ENCODE measurements at regions not wholly inside any gene's neighbourhood (a gene's known extent, or its start where the extent isn't known, plus 50 kb on each side); places are given as distances from the start of the nearest gene placed in this dataset.

DNA sequence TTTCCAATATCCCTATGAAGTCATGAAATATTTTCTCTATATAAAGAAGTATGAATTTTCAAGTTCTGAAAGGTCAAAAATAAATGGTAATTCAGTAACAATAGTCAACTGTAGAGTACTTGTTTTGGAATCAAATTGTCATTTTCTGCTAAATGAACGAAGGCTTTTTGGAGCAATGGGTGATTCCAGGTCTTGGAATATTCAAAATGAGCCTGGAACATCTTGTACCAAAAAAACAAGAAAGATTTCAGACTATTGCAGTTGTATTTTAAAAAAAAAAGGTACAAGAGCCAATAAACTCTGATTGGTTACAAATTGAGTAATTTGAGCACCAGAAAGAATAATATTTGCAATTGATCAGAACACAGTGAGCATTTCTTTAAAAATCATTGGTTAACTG lies 730.1 kb downstream of the DTWD2 start:
- no peaks in the 10 kb centered on the region for H3K79me2 ChIP-seq (ENCODE audit: insufficient read depth, low read depth)
- H2AFZ ChIP-seq (ENCODE audit: low read depth), result no peak overlapping the region
- H3K27me3 ChIP-seq (ENCODE audit: insufficient read depth, low read depth), result no peaks in the 10 kb centered on the region
- no peaks in the 10 kb centered on the region for H3K36me3 ChIP-seq (ENCODE audit: insufficient read depth)
- H3K4me1 ChIP-seq (ENCODE audit: low read depth, poor library complexity, severe bottlenecking), result no peaks in the 10 kb centered on the region
- no peak overlapping the region for H3K27ac ChIP-seq
- H3K4me3 ChIP-seq (IDR thresholded peaks at IDR 0.05; ENCODE audit: insufficient read depth, low read depth, low read length), result no peak overlapping the region
- no peak overlapping the region for H3K4me2 ChIP-seq
- TF ChIP-seq, protein P1, sequence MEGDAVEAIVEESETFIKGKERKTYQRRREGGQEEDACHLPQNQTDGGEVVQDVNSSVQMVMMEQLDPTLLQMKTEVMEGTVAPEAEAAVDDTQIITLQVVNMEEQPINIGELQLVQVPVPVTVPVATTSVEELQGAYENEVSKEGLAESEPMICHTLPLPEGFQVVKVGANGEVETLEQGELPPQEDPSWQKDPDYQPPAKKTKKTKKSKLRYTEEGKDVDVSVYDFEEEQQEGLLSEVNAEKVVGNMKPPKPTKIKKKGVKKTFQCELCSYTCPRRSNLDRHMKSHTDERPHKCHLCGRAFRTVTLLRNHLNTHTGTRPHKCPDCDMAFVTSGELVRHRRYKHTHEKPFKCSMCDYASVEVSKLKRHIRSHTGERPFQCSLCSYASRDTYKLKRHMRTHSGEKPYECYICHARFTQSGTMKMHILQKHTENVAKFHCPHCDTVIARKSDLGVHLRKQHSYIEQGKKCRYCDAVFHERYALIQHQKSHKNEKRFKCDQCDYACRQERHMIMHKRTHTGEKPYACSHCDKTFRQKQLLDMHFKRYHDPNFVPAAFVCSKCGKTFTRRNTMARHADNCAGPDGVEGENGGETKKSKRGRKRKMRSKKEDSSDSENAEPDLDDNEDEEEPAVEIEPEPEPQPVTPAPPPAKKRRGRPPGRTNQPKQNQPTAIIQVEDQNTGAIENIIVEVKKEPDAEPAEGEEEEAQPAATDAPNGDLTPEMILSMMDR (conservative IDR thresholded peaks at IDR 0.05; ENCODE audit: low read depth, low read length), result no peak
- no peak overlapping the region for H3K9ac ChIP-seq
- H4K20me1 ChIP-seq (ENCODE audit: insufficient read depth), result no peaks in the 10 kb centered on the region

DNA sequence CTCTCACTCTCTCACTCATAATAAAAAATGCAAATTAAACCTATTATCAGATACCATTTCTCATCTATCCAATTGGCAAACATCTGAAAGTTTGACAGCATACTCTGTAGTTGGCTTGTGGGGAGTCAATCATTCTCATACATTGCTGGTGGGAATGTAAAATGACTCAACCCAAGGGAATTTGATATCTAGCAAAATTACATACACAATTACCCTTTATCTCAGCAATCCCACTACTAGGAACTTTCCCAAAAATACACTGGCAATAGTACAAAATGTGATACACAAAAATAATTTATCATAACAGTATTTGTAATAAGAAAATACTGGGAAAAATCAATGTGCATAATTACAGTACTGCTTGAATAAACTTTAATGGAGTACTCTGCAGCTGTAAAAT lies 731.3 kb downstream of the DTWD2 start:
- no peaks in the 10 kb centered on the region for H4K20me1 ChIP-seq (ENCODE audit: insufficient read depth)
- H3K4me2 ChIP-seq, result no peak overlapping the region
- H3K27me3 ChIP-seq (ENCODE audit: insufficient read depth, low read depth), result no peaks in the 10 kb centered on the region
- no peak overlapping the region for H2AFZ ChIP-seq (ENCODE audit: low read depth)
- H3K4me1 ChIP-seq (ENCODE audit: low read depth, poor library complexity, severe bottlenecking), result no peaks in the 10 kb centered on the region
- H3K27ac ChIP-seq, result no peak overlapping the region
- H3K4me3 ChIP-seq (IDR thresholded peaks at IDR 0.05; ENCODE audit: insufficient read depth, low read depth, low read length), result no peak overlapping the region
- H3K9ac ChIP-seq, result no peak overlapping the region
- TF ChIP-seq, protein P1 (conservative IDR thresholded peaks at IDR 0.05; ENCODE audit: low read depth, low read length), result no peak
- H3K79me2 ChIP-seq (ENCODE audit: insufficient read depth, low read depth), result no peaks in the 10 kb centered on the region
- H3K36me3 ChIP-seq (ENCODE audit: insufficient read depth), result no peaks in the 10 kb centered on the region

DNA sequence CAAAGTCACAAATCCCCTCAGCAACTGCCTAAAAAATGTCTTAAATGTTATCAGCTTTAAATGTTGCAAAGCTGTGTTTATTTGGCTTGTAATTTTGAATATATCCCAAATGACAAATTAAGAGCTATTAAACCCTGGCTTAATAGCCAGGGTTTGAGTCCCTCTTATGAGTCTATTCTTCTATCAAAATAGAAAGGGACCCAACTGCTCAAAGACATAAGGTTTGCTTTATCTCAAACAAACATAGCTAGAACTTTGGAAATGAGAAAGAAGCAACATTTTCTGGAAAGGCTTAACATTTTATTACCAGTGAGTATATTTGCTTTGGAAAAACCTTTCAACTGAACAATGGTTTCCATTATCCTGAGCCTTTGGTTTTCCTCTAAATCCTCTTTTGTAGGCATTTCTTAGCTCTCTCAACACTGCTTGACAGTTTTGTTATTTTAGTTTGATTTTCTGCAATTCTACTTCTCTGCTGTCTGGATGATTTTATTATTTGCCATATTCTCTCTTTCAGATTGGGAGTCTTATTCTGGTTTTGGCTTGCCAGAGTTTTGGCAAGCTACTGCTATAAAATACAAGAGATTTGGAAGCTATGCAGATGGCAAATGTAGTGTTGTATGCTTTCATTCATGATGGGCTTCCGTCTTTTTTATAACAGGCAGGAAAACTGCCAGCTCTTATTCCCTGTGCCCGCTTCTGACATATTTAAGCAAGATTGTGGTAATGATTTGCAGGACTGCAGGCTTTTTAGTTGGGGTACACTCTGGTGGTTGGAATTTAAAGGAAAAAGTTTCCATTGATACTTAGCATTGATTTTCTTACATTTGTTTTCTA lies 734.9 kb downstream of the DTWD2 start:
- Histone ChIP-seq H2AFZ (ENCODE audit: low read depth) (no peak overlapping the region), H3K27ac (no peak overlapping the region), H3K36me3 (ENCODE audit: insufficient read depth) (no peaks in the 10 kb centered on the region), H4K20me1 (ENCODE audit: insufficient read depth) (no peaks in the 10 kb centered on the region), H3K9ac (no peak overlapping the region), H3K4me2 (no peak overlapping the region), H3K4me1 (ENCODE audit: low read depth, poor library complexity, severe bottlenecking) (peaks cover 10% of the 10 kb centered on the region), H3K79me2 (ENCODE audit: insufficient read depth, low read depth) (no peaks in the 10 kb centered on the region), H3K27me3 (ENCODE audit: insufficient read depth, low read depth) (no peaks in the 10 kb centered on the region), H3K4me3 (IDR thresholded peaks at IDR 0.05; ENCODE audit: insufficient read depth, low read depth, low read length) (no peak overlapping the region)
- TF ChIP-seq, protein P1 (conservative IDR thresholded peaks at IDR 0.05; ENCODE audit: low read depth, low read length), result no peak

DNA sequence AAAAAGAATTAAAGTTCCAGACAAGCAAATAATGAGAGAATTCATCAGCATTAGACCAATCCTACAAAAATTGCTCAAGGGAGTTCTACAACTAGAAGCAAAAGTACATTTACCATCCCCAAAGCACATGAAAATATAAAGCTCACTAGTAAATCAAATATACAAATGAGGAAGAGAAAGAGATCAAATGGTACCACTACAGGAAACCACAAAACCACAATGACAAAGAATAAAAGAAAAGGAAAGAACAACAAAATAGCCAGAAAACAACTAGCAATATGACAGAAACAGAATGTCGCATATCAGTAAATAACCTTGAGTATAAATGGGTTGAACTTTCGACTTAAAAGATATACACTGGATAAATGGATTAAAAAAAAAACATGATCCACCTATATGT lies 739.0 kb downstream of the DTWD2 start:
- Histone ChIP-seq H3K79me2 (ENCODE audit: insufficient read depth, low read depth) (no peaks in the 10 kb centered on the region), H3K4me3 (IDR thresholded peaks at IDR 0.05; ENCODE audit: insufficient read depth, low read depth, low read length) (no peak overlapping the region), H3K27ac (no peak overlapping the region), H2AFZ (ENCODE audit: low read depth) (no peak overlapping the region), H3K9ac (no peak overlapping the region), H3K4me1 (ENCODE audit: low read depth, poor library complexity, severe bottlenecking) (peaks cover 10% of the 10 kb centered on the region), H3K36me3 (ENCODE audit: insufficient read depth) (no peaks in the 10 kb centered on the region), H3K27me3 (ENCODE audit: insufficient read depth, low read depth) (no peaks in the 10 kb centered on the region), H4K20me1 (ENCODE audit: insufficient read depth) (no peaks in the 10 kb centered on the region), H3K4me2 (no peak overlapping the region)
- TF ChIP-seq, protein P1 (conservative IDR thresholded peaks at IDR 0.05; ENCODE audit: low read depth, low read length), result no peak

Measured in KMS-11 (cell line).